ENCODE measurements at regions not wholly inside any gene's neighbourhood (a gene's known extent, or its start where the extent isn't known, plus 50 kb on each side); places are given as distances from the start of the nearest gene placed in this dataset.

GRCh38 chr4:120445186-120445585 is 378.5 kb upstream of the MAD2L1 start:
- TF ChIP-seq, protein P1, sequence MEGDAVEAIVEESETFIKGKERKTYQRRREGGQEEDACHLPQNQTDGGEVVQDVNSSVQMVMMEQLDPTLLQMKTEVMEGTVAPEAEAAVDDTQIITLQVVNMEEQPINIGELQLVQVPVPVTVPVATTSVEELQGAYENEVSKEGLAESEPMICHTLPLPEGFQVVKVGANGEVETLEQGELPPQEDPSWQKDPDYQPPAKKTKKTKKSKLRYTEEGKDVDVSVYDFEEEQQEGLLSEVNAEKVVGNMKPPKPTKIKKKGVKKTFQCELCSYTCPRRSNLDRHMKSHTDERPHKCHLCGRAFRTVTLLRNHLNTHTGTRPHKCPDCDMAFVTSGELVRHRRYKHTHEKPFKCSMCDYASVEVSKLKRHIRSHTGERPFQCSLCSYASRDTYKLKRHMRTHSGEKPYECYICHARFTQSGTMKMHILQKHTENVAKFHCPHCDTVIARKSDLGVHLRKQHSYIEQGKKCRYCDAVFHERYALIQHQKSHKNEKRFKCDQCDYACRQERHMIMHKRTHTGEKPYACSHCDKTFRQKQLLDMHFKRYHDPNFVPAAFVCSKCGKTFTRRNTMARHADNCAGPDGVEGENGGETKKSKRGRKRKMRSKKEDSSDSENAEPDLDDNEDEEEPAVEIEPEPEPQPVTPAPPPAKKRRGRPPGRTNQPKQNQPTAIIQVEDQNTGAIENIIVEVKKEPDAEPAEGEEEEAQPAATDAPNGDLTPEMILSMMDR (IDR thresholded peaks at IDR 0.05): no peak
- TF ChIP-seq POLR2A (IDR thresholded peaks at IDR 0.05): no peak
